ENCODE measurements at regions not wholly inside any gene's neighbourhood (a gene's known extent, or its start where the extent isn't known, plus 50 kb on each side); places are given as distances from the start of the nearest gene placed in this dataset.

DNA sequence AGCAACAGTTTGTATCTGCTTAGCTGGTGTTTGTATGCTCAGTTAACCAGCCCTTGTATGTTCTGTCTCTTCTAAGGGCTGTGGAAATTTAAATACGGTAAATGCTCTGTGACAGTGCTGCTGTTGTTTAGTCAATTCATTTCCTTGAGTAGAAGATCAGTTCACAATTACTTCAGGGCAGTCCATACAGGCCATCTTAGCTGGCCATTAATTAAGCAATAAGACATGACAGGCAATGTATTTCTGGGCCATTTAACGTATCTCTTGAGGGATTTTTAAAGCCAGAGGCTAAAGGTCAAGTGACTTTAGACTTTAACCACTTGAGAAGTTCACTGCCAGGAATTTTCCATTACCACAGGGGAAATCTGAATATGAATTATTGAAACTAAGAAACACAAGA is 351.8 kb downstream of the ZIC1 start:
- DNase-seq = no peak

GRCh38 chr3:147773116-147773630 is 364.0 kb downstream of the ZIC1 start:
- no peak for DNase-seq

DNA sequence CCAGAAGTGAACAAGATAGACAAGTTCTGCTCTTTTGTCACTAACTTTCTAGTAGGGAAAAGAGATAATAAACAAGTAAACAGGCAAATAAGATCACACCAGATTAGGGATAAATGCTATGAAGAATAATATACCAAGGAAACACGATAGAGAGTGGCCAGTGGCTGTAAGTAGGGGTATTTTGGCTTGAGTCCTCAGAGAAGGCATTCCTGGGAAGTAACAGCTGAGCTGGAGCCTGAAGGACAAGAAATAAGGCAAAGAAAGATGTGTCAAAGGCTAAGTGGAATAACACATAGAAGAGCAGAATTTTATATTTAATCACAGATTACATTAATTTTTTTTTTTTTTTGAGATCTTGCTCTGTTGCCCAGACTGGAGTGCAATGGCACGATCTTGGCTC is 366.2 kb downstream of the ZIC1 start:
- DNase-seq = no peak

DNA sequence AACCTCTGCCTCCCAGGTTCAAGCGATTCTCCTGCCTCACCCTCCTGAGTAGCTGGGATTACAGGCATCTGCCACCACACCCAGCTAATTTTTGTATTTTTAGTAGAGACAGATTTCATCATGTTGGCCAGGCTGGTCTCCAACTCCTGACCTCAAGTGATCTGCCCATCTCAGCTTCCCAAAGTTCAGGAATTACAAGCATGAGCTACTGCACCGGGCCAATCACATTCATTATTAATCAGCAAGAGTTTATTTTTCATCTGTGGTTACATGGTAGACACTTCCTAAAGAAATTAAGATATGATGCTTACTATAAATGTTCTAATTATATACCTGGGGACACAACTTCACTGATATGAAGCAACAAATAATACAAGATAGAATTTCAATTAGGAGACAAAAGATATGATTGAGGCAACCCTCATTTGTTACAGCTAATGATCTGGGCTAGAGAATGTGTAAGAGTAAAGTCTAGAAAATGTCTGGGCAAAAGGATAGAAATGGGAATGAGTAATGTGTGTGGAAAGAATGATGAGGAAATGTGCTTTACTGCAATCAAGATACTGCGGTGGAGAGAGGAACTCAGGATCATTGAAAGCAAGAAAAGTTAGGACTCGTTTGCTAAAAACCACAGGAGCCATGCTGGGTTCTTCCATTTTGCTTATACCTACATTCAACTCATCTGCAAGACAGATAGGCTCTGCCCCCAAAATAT is 366.8 kb downstream of the ZIC1 start:
- DNase-seq = no peak

DNA sequence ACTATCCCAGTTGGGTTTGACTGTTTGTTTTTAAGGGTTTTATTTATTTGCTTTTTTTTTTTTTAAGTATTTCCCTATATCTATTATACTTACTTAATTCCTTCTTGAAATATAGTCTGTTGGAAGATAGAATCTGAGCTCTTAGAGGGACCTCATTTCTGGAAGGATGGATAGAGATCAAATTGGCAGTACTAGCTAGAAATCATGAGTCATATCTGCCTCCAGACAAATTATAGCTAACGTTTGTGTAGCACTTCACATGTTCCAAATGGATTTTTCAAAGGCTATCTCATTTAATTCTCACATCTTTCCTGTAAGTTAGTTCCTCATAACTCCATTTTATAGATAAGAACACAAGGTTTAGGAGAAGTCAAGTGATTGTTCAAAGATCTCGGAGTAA is 384.7 kb downstream of the ZIC1 start:
- no peak for DNase-seq

DNA sequence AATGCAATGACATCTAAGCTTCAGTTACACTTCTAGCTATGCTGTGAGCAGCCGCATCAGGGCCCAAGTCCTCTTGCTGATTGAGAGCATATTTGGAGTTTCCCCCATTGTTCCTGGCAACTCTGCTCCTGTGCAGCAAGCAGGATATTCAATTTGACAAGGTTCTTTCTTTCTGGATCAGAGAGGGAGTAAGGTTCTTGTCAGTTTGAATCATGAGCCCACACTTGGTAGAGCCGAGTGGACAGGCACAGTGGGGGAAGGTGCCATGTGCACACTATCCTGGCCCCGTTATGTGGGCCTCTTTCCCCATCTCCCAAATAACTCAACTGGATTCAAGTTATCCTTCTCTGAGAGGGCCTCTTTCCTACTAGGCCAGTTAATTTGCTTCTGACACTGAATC is 385.4 kb downstream of the ZIC1 start:
- no peak for DNase-seq

DNA sequence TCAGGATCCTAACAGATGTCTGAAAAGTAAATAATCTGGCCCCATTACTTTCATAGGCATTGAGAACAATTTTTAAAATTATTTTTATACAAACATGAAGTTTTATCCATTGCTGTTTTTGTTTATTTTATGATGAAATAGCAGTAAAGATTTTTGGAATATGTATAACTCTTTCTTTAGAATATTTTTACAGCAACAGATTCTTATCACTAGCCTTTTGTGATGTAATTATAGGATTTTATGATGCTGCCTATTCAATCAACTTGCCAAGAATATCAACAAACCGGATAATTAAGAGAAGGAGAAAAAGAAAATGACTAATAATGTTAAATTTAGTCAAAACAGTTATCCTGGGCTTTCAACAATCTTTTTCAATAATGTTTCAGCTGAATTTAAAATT is 386.3 kb downstream of the ZIC1 start:
- no peak for DNase-seq

- peak; percentile 72 for DNase-seq
Observed at GRCh38 chr3:147797095-147797494, 387.9 kb downstream of the ZIC1 start.

DNA sequence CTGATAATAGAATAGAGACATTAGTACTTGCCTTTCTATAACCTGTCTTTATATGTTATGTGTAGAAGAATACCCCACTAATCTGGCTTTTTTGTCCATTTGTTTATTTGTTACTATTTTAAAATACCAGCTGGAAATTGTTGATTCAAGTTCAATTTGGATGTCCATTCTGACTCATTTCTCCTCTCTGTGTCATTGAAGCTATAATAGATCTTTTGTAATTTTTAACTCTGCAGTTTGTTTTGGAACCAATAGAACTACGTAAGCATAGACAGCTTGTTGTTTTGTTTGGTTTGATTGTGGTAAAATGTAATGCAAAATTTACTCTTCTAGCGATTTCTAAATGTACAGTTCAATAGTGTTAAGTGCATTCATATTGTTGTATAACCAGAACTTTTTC is 390.4 kb downstream of the ZIC1 start:
- no peak for DNase-seq

GRCh38 chr3:147807776-147808175 is 398.6 kb downstream of the ZIC1 start:
- DNase-seq = no peak

GRCh38 chr3:147809206-147809605 is 400.0 kb downstream of the ZIC1 start:
- DNase-seq = no peak

- DNase-seq = no peak
Observed at GRCh38 chr3:147812186-147812911, 403.2 kb downstream of the ZIC1 start.

DNA sequence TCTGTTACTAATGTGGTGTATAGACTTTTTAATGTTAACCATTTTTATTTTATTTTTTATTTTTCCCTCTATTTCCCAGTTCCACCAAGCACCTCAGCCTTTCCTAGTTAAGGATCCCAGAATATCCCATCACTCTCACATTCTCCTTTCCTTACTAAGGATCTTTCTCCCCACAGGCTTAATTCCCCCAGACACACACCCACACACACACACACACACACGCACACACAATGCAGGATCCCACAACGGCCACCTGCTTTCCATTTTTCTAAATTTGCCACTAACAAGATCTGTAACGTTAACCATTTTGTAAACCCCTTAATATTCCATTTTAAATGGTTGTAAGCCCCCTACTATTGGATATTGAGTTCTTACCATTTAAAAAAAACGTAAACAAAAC is 404.1 kb downstream of the ZIC1 start:
- DNase-seq = no peak

GRCh38 chr3:147816752-147817151 is 407.6 kb downstream of the ZIC1 start:
- peak; percentile 50 for DNase-seq

DNA sequence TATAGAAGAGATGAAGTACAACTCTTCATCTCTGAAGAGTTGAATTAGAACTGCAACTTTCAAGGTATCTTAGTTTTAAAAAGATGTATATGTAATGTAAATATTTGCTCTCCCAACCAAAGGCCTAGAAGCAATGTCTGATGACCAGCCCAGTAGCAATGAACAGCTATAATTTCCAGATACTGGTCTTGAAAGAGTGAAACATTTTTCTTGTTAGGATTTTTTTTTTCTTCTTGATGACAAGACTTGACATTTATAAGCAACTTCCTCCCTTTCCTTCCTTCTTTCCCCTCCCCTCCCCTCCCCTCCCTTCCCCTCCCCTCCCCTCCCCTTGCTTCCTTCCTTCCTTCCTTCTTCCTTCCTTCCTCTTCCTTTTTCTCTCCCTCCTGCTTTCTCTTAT is 423.4 kb downstream of the ZIC1 start:
- no peak for DNase-seq

DNA sequence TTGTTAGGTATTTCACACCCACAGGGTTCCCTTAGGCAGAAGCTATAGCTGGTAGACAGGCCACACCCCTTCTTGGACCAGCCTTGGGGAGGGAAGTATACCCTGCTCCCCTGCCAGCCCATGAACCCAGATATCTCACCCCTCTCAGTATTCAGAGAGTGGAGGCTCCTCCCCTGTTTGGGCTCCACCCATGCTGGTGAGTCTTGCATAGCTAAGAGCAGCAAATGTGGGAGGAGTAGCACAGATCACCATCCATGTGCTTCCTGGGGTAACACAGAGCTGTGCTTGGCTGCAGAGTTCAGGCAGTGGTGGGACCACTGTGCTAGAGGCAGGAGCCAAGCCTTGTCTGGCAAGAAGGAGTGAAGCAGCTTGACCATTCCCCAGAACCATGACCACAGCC is 427.2 kb downstream of the ZIC1 start:
- DNase-seq = no peak

GRCh38 chr3:147838652-147839051 is 429.5 kb downstream of the ZIC1 start:
- DNase-seq = no peak

GRCh38 chr3:147843331-147843730 is 434.2 kb downstream of the ZIC1 start:
- DNase-seq = no peak

- no peak for DNase-seq
Observed at GRCh38 chr3:147846293-147846692, 437.1 kb downstream of the ZIC1 start.

DNA sequence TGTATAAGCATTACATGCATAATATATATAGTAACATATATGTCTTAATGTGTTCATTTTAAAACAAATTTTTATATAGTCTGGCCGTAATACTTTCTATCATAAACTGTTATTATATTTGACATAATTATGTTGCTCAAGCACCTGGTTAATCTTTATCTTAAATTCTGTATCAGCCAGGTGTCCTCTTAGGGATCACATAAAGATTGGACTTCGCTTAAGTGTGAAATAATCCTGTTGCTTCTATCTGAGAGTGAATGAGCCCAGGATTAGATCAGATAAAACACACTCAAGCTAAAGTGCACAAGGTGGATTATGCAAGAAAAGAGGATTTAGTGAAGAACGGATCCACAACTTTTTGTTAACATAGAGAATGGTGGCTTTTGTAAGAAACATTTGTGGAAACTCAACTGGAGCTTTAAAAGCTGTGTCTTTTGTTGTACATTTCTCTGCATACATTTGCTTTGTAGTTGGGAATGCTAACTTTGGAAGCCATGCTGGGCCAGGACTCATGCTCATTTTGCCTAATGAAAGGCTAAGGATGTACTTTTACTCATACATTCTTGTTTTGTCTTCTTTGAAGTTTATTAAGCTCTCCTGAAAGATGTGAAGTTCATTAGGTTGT is 437.8 kb downstream of the ZIC1 start:
- DNase-seq = no peak

GRCh38 chr3:147851062-147851461 is 441.9 kb downstream of the ZIC1 start:
- no peak for DNase-seq

GRCh38 chr3:147854542-147854941 is 445.4 kb downstream of the ZIC1 start:
- DNase-seq = no peak

- no peak for DNase-seq
Observed at GRCh38 chr3:147864754-147865354, 455.7 kb downstream of the ZIC1 start.

GRCh38 chr3:147866561-147866960 is 457.4 kb downstream of the ZIC1 start:
- DNase-seq = no peak
